ENCODE measurements at regions not wholly inside any gene's neighbourhood (a gene's known extent, or its start where the extent isn't known, plus 50 kb on each side); places are given as distances from the start of the nearest gene placed in this dataset.

DNA sequence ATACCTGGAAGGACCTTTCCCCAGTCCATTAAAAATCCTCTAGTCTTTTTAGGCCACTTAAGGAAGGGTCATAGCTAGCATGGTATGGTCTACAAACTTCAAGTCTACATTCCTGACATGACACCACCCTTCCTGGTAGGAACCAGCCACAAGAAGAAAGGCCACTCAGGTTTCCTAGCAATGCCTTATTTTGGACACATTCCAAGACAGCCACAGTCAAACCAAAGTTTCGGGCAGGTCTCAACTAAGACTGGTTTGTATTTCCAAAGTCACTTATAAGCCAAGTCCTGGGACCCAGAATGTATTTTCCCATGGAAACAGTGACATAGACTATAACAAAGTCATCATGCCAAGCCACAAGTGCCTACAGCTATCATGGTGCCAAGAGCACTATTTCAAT is 50.6 kb upstream of the SLC44A3 start:
- no peaks in the 10 kb centered on the region for H4K20me1 ChIP-seq (ENCODE audit: insufficient read depth)

DNA sequence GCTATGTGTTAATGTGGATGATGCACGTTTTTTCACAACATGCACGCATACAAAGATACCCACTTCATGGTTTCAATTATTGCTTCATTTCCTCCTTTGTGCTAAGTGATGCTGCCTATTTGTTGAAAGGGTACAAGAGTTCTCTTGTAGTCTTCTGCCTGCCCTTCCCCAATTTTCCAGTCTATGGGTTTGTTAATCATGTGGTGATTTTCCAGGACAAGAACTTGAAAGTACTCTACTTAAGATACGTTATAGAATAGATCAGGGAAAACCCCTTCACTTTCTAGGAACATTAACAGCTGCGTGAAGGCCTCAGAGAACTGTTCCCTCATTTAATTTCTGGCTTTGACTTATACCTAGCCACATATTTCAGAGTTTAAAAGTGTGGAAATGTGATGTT is 52.1 kb upstream of the SLC44A3 start:
- Histone ChIP-seq H3K27me3 (replicated peaks; ENCODE audit: insufficient read depth) (no peaks in the 10 kb centered on the region), H3K9ac (no peak overlapping the region), H4K20me1 (ENCODE audit: insufficient read depth) (no peaks in the 10 kb centered on the region), H3K79me2 (ENCODE audit: insufficient read depth) (no peaks in the 10 kb centered on the region), H3K9me3 (ENCODE audit: low read depth) (no peaks in the 10 kb centered on the region), H3K9me2 (ENCODE audit: insufficient read depth) (no peaks in the 10 kb centered on the region), H3K4me2 (ENCODE audit: unreplicated experiment) (no peak overlapping the region), H3K4me1 (ENCODE audit: insufficient read depth) (no peaks in the 10 kb centered on the region), H3F3A (ENCODE audit: insufficient read depth) (no peaks in the 10 kb centered on the region), H3K36me3 (ENCODE audit: low read depth) (no peaks in the 10 kb centered on the region), H2AFZ (no peak overlapping the region), H3K27ac (no peak overlapping the region), H3K4me3 (no peak overlapping the region)
- WGBS, 2 experiments (ENCODE audit: low coverage in 1 of 2, low lambda C conversion rate in 2 of 2, missing lambda C conversion rate in 2 of 2), result 86 to 87% methylated on average over 4 of the region's 4 CpGs
- TF ChIP-seq EZH2phosphoT487 (IDR thresholded peaks at IDR 0.05; ENCODE audit: insufficient read depth, low read depth) (no peak), EZH2 (IDR thresholded peaks at IDR 0.05; ENCODE audit: insufficient read depth, poor library complexity, severe bottlenecking) (no peak)
- in situ Hi-C loops (cut with MboI), result no loop called here
- no peak for DNase-seq

More for the DNA sequence above, 50.6 kb upstream of the SLC44A3 start:
- TF ChIP-seq EZH2phosphoT487 (IDR thresholded peaks at IDR 0.05; ENCODE audit: insufficient read depth, low read depth), result no peak
- no peak for TF ChIP-seq EZH2 (IDR thresholded peaks at IDR 0.05; ENCODE audit: insufficient read depth, poor library complexity, severe bottlenecking)
- H3F3A ChIP-seq (ENCODE audit: insufficient read depth), result no peaks in the 10 kb centered on the region
- WGBS, 2 experiments (ENCODE audit: low coverage in 1 of 2, low lambda C conversion rate in 2 of 2, missing lambda C conversion rate in 2 of 2), result 0% methylated on average over 1 of the region's 1 CpG
- in situ Hi-C loops (cut with MboI), result no loop called here
- H3K79me2 ChIP-seq (ENCODE audit: insufficient read depth), result no peaks in the 10 kb centered on the region
- no peak overlapping the region for H3K4me2 ChIP-seq (ENCODE audit: unreplicated experiment)
- no peaks in the 10 kb centered on the region for H3K9me3 ChIP-seq (ENCODE audit: low read depth)
- H2AFZ ChIP-seq, result no peak overlapping the region
- no peak overlapping the region for H3K9ac ChIP-seq
- no peaks in the 10 kb centered on the region for H3K27me3 ChIP-seq (replicated peaks; ENCODE audit: insufficient read depth)
- H3K36me3 ChIP-seq (ENCODE audit: low read depth), result no peaks in the 10 kb centered on the region
- H3K4me3 ChIP-seq, result no peak overlapping the region
- H3K27ac ChIP-seq, result no peak overlapping the region
- H3K4me1 ChIP-seq (ENCODE audit: insufficient read depth), result peaks cover 11% of the 10 kb centered on the region
- no peak for DNase-seq
- H3K9me2 ChIP-seq (ENCODE audit: insufficient read depth), result no peaks in the 10 kb centered on the region

DNA sequence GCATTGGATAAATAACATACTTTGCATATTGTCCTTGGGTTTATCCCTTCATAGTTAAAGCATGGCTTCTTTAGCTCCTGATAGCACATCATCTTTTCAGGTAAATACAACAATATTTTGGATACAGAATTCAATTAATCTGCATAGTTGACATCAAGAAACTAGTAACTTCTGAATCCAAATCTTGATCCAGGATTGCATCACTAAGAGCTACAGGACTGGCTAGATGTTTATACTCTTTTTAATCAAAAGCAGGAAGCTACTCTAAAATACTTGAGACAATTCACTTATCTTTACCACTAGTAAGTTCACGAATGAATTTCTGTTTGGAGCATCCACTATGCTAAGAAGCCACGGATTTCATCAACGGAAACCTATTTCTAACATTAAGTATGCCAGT is 54.2 kb upstream of the SLC44A3 start:
- Histone ChIP-seq H3K9me2 (ENCODE audit: insufficient read depth) (no peaks in the 10 kb centered on the region), H4K20me1 (ENCODE audit: insufficient read depth) (no peaks in the 10 kb centered on the region), H3K4me2 (ENCODE audit: unreplicated experiment) (no peak overlapping the region), H3K9me3 (ENCODE audit: low read depth) (no peaks in the 10 kb centered on the region), H3K27ac (no peak overlapping the region), H3F3A (ENCODE audit: insufficient read depth) (no peaks in the 10 kb centered on the region), H3K36me3 (ENCODE audit: low read depth) (no peaks in the 10 kb centered on the region), H3K9ac (no peak overlapping the region), H2AFZ (no peak overlapping the region), H3K79me2 (ENCODE audit: insufficient read depth) (no peaks in the 10 kb centered on the region), H3K27me3 (replicated peaks; ENCODE audit: insufficient read depth) (no peaks in the 10 kb centered on the region), H3K4me3 (no peak overlapping the region), H3K4me1 (ENCODE audit: insufficient read depth) (no peaks in the 10 kb centered on the region)
- 72 to 76% methylated on average over 3 of the region's 3 CpGs for WGBS, 2 experiments (ENCODE audit: low coverage in 1 of 2, low lambda C conversion rate in 2 of 2, missing lambda C conversion rate in 2 of 2)
- TF ChIP-seq EZH2phosphoT487 (IDR thresholded peaks at IDR 0.05; ENCODE audit: insufficient read depth, low read depth), result no peak
- no peak for TF ChIP-seq EZH2 (IDR thresholded peaks at IDR 0.05; ENCODE audit: insufficient read depth, poor library complexity, severe bottlenecking)
- in situ Hi-C loops (cut with MboI), result no loop called here
- DNase-seq, result no peak

DNA sequence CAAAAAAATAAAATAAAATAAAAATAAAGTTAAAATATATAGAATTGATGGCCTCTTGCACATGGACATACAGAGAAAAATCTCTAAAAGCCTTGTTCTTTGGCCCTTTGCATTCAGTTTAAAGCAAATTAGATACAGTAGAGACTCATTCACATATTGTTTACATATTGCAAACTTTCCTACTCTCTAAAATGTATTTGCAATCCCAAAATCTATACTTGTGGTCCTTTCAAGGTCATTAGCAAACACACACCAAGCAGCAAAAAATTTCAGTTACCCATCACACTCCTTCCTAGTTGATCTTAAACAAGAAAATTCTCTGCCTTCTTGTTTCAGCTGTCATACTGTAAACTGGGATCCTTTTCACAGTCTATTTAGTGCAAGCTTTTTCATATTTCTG is 61.0 kb upstream of the SLC44A3 start:
- H3K79me2 ChIP-seq (ENCODE audit: insufficient read depth), result no peaks in the 10 kb centered on the region
- no peak overlapping the region for H3K4me3 ChIP-seq
- no peak for TF ChIP-seq EZH2phosphoT487 (IDR thresholded peaks at IDR 0.05; ENCODE audit: insufficient read depth, low read depth)
- TF ChIP-seq EZH2 (IDR thresholded peaks at IDR 0.05; ENCODE audit: insufficient read depth, poor library complexity, severe bottlenecking), result no peak
- H4K20me1 ChIP-seq (ENCODE audit: insufficient read depth), result no peaks in the 10 kb centered on the region
- H3K36me3 ChIP-seq (ENCODE audit: low read depth), result no peaks in the 10 kb centered on the region
- H3K9me2 ChIP-seq (ENCODE audit: insufficient read depth), result no peaks in the 10 kb centered on the region
- no peak overlapping the region for H2AFZ ChIP-seq
- no peak for DNase-seq
- H3K4me1 ChIP-seq (ENCODE audit: insufficient read depth), result peaks cover 16% of the 10 kb centered on the region
- in situ Hi-C loops (cut with MboI), result no loop called here
- no peak overlapping the region for H3K4me2 ChIP-seq (ENCODE audit: unreplicated experiment)
- peaks cover 15% of the 10 kb centered on the region for H3F3A ChIP-seq (ENCODE audit: insufficient read depth)
- H3K27ac ChIP-seq, result no peak overlapping the region
- no peaks in the 10 kb centered on the region for H3K27me3 ChIP-seq (replicated peaks; ENCODE audit: insufficient read depth)
- H3K9me3 ChIP-seq (ENCODE audit: low read depth), result no peaks in the 10 kb centered on the region
- H3K9ac ChIP-seq, result no peak overlapping the region

DNA sequence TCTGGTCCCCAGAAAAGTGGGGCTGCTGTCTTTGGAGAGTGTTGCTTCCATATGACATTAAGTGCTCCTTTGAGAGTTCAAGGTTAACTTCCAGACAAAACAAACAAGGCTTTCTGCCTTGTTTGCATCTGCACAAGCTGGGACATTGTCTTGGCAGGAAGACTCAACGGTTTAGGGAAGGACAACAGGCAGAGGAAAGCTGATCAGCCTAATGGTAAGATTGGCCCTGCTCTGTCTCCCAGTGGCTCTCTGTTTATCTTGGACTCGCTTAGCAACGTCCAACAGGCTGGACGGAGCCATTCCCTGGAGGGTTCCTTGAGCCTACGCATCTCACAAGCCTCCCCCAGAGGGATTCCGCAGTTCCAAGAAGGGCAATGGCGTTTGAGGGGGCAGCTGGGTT is 62.2 kb upstream of the SLC44A3 start:
- Histone ChIP-seq H3K36me3 (ENCODE audit: low read depth) (no peaks in the 10 kb centered on the region), H2AFZ (no peak overlapping the region), H3K79me2 (ENCODE audit: insufficient read depth) (no peaks in the 10 kb centered on the region), H3F3A (ENCODE audit: insufficient read depth) (peaks cover 23% of the 10 kb centered on the region), H3K9me2 (ENCODE audit: insufficient read depth) (no peaks in the 10 kb centered on the region), H3K9ac (no peak overlapping the region), H3K27me3 (replicated peaks; ENCODE audit: insufficient read depth) (no peaks in the 10 kb centered on the region), H3K4me3 (no peak overlapping the region), H3K27ac (no peak overlapping the region), H3K4me1 (ENCODE audit: insufficient read depth) (peaks cover 24% of the 10 kb centered on the region), H4K20me1 (ENCODE audit: insufficient read depth) (no peaks in the 10 kb centered on the region), H3K4me2 (ENCODE audit: unreplicated experiment) (no peak overlapping the region), H3K9me3 (ENCODE audit: low read depth) (no peaks in the 10 kb centered on the region)
- TF ChIP-seq EZH2phosphoT487 (IDR thresholded peaks at IDR 0.05; ENCODE audit: insufficient read depth, low read depth) (no peak), EZH2 (IDR thresholded peaks at IDR 0.05; ENCODE audit: insufficient read depth, poor library complexity, severe bottlenecking) (no peak)
- WGBS, 2 experiments (ENCODE audit: low coverage in 1 of 2, low lambda C conversion rate in 2 of 2, missing lambda C conversion rate in 2 of 2), result 89 to 92% methylated on average over 7 of the region's 7 CpGs
- no peak for DNase-seq
- in situ Hi-C loops (cut with MboI), result no loop called here
